ENCODE measurements at regions not wholly inside any gene's neighbourhood (a gene's known extent, or its start where the extent isn't known, plus 50 kb on each side); places are given as distances from the start of the nearest gene placed in this dataset.

DNA sequence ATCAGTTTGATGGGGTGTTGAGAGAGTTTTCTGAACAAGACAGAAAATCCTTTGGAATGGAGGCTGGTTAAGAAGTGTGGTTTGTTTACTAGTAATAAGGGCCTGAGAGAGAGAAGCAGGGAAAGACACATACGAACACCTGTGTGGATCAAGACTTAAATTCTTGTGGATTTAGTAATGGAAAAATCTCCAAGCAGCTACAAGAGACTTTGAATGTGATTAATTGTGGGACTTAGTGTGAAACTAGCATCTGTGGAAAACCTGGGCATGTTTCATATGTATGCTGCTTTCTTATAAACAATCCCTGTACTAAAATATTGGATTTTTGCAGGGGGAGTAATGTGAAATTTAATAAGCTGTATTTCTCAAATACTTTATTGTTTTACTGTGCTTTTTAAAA, 399.1 kb downstream of the SI start:
- no peaks in the 10 kb centered on the region for H3K27me3 ChIP-seq (ENCODE audit: insufficient read depth)
- H3K4me2 ChIP-seq = no peak overlapping the region
- WGBS (ENCODE audit: low lambda C conversion rate) = 0% methylated on average over 1 of the region's 1 CpG
- no peaks in the 10 kb centered on the region for H3K9me2 ChIP-seq
- no peaks in the 10 kb centered on the region for H3K79me2 ChIP-seq (ENCODE audit: insufficient read depth)
- CTCF ChIA-PET = no interaction called here
- H3K9me3 ChIP-seq = no peaks in the 10 kb centered on the region
- H3K9ac ChIP-seq = no peak overlapping the region
- no peaks in the 10 kb centered on the region for H4K20me1 ChIP-seq (ENCODE audit: insufficient read depth)
- H3K27ac ChIP-seq (ENCODE audit: low read depth in 2 of 2, low read length in 1 of 2) = no peak overlapping the region
- TF ChIP-seq ELF1 (IDR thresholded peaks at IDR 0.05) = no peak
- TF ChIP-seq TEAD4 (IDR thresholded peaks at IDR 0.05; ENCODE audit: borderline replicate concordance, insufficient read depth) = no peak
- no peak for TF ChIP-seq RFX5 (IDR thresholded peaks at IDR 0.05; ENCODE audit: low read length)
- TF ChIP-seq POLR2AphosphoS5 (IDR thresholded peaks at IDR 0.05; ENCODE audit: low read depth, low read length) = no peak
- TF ChIP-seq GABPA (IDR thresholded peaks at IDR 0.05; ENCODE audit: low read depth) = no peak
- no peak for TF ChIP-seq FOXM1 (IDR thresholded peaks at IDR 0.05; ENCODE audit: low read depth)
- TF ChIP-seq NFIC (IDR thresholded peaks at IDR 0.05; ENCODE audit: borderline replicate concordance) = no peak
- no peak for TF ChIP-seq USF1 (IDR thresholded peaks at IDR 0.05; ENCODE audit: borderline replicate concordance, low read depth)
- no peak for TF ChIP-seq SMC3 (IDR thresholded peaks at IDR 0.05; ENCODE audit: low read depth, low read length)
- no peak for TF ChIP-seq EZH2phosphoT487 (IDR thresholded peaks at IDR 0.05; ENCODE audit: borderline replicate concordance, low read depth)
- TF ChIP-seq FOSL2 (IDR thresholded peaks at IDR 0.05; ENCODE audit: borderline replicate concordance, low read depth) = no peak
- TF ChIP-seq, protein P1, sequence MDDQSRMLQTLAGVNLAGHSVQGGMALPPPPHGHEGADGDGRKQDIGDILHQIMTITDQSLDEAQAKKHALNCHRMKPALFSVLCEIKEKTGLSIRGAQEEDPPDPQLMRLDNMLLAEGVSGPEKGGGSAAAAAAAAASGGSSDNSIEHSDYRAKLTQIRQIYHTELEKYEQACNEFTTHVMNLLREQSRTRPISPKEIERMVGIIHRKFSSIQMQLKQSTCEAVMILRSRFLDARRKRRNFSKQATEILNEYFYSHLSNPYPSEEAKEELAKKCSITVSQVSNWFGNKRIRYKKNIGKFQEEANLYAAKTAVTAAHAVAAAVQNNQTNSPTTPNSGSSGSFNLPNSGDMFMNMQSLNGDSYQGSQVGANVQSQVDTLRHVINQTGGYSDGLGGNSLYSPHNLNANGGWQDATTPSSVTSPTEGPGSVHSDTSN (IDR thresholded peaks at IDR 0.05) = no peak
- no peak for TF ChIP-seq NRF1 (IDR thresholded peaks at IDR 0.05; ENCODE audit: low read depth, low read length)
- no peak for TF ChIP-seq CHD2 (IDR thresholded peaks at IDR 0.05; ENCODE audit: low read length, partially characterized antibody)
- no peak for TF ChIP-seq TCF12 (IDR thresholded peaks at IDR 0.05)
- no peak for TF ChIP-seq ZBTB33 (IDR thresholded peaks at IDR 0.05; ENCODE audit: borderline replicate concordance, low read depth)
- TF ChIP-seq MAX (IDR thresholded peaks at IDR 0.05; ENCODE audit: low read depth) = no peak
- H2AFZ ChIP-seq (ENCODE audit: low read depth) = no peak overlapping the region
- DNase-seq = no peak
- no peaks in the 10 kb centered on the region for H3K4me1 ChIP-seq (ENCODE audit: control insufficient read depth in 1 of 2, insufficient read depth in 2 of 2, low read depth in 1 of 2, low read length in 1 of 2)
- no peaks in the 10 kb centered on the region for H3K36me3 ChIP-seq (replicated peaks in 1 of 2; ENCODE audit: control insufficient read depth in 1 of 2, insufficient read depth in 2 of 2, low read length in 1 of 2)
- no peak overlapping the region for H3K4me3 ChIP-seq (ENCODE audit: low read depth in 2 of 2, low read length in 1 of 2)
- H3F3A ChIP-seq (replicated peaks; ENCODE audit: insufficient read depth) = no peaks in the 10 kb centered on the region
- POLR2A ChIA-PET = no interaction called here

Data from SK-N-SH (cell line).